IMR-90 (cell line): ENCODE measurements at regions not wholly inside any gene's neighbourhood (a gene's known extent, or its start where the extent isn't known, plus 50 kb on each side); places are given as distances from the start of the nearest gene placed in this dataset.

Experiments
- BHLHE40 ChIP-seq: fragments of 150-350 bp; IDR thresholded peaks from 2 replicates; pipeline ENCODE4 v1.6.1; 2016; ENCODE audit warnings: mild to moderate bottlenecking, low read depth, low read length
- CEBPB ChIP-seq: IDR thresholded peaks from 2 replicates; pipeline ENCODE4 v1.6.1; 2012; ENCODE audit warnings: low read depth, low read length, improper control_type of control experiment
- CHD1 ChIP-seq: IDR thresholded peaks from 2 replicates; pipeline ENCODE4 v1.6.1; 2012; ENCODE audit warnings: low read depth, low read length, improper control_type of control experiment
- CTCF ChIP-seq: conservative IDR thresholded peaks from 2 replicates; pipeline ENCODE4 v1.5.1; 2012; ENCODE audit warnings: mild to moderate bottlenecking, low read depth, low read length, improper control_type of control experiment
- MAFK ChIP-seq: IDR thresholded peaks from 2 replicates; pipeline ENCODE4 v1.6.1; 2012; ENCODE audit warnings: low read depth, low read length, improper control_type of control experiment
- MXI1 ChIP-seq: IDR thresholded peaks from 2 replicates; pipeline ENCODE4 v1.6.1; 2012; ENCODE audit warnings: low read depth, mild to moderate bottlenecking, low read length, moderate library complexity, borderline replicate concordance
- NFE2L2 ChIP-seq: fragments of 150-350 bp; IDR thresholded peaks from 2 replicates; pipeline ENCODE4 v1.6.1; 2016; ENCODE audit warnings: low read depth, mild to moderate bottlenecking, low read length
- POLR2A ChIP-seq: IDR thresholded peaks from 2 replicates; pipeline ENCODE4 v1.6.1; 2012; ENCODE audit warnings: mild to moderate bottlenecking, low read depth, low read length
- RAD21 ChIP-seq: IDR thresholded peaks from 2 replicates; pipeline ENCODE4 v1.6.1; 2012; ENCODE audit warnings: low read length, improper control_type of control experiment
- RFX5 ChIP-seq: IDR thresholded peaks from 2 replicates; pipeline ENCODE4 v1.8.0; 2012; ENCODE audit warnings: low read depth, mild to moderate bottlenecking, low read length, moderate library complexity
- SMC3 ChIP-seq: fragments of 150-350 bp; IDR thresholded peaks from 2 replicates; pipeline ENCODE4 v1.6.1; 2016; ENCODE audit warnings: low read depth, mild to moderate bottlenecking, antibody characterized with exemption, low read length, moderate library complexity

GRCh38 chr13:36519432-36519831 is 87.1 kb downstream of the CCNA1 start:
- no peak for TF ChIP-seq POLR2A
- TF ChIP-seq BHLHE40: no peak
- no peak for TF ChIP-seq CTCF
- TF ChIP-seq CEBPB: no peak
- TF ChIP-seq SMC3: no peak
- no peak for TF ChIP-seq CHD1
- no peak for TF ChIP-seq RAD21
- no peak for TF ChIP-seq RFX5
- TF ChIP-seq MAFK: no peak
- no peak for TF ChIP-seq MXI1
- TF ChIP-seq NFE2L2: no peak
